GM21737 (cell line): ENCODE measurements at regions not wholly inside any gene's neighbourhood (a gene's known extent, or its start where the extent isn't known, plus 50 kb on each side); places are given as distances from the start of the nearest gene placed in this dataset.

ENCODE experiments used
- ATAC-seq: cut with Tn5 transposase; IDR thresholded peaks from one replicate; pipeline ENCODE4 v1.9.1; 2021; ENCODE audit warnings: mild to moderate bottlenecking, moderate library complexity; ENCODE audit not compliant: unreplicated experiment

DNA sequence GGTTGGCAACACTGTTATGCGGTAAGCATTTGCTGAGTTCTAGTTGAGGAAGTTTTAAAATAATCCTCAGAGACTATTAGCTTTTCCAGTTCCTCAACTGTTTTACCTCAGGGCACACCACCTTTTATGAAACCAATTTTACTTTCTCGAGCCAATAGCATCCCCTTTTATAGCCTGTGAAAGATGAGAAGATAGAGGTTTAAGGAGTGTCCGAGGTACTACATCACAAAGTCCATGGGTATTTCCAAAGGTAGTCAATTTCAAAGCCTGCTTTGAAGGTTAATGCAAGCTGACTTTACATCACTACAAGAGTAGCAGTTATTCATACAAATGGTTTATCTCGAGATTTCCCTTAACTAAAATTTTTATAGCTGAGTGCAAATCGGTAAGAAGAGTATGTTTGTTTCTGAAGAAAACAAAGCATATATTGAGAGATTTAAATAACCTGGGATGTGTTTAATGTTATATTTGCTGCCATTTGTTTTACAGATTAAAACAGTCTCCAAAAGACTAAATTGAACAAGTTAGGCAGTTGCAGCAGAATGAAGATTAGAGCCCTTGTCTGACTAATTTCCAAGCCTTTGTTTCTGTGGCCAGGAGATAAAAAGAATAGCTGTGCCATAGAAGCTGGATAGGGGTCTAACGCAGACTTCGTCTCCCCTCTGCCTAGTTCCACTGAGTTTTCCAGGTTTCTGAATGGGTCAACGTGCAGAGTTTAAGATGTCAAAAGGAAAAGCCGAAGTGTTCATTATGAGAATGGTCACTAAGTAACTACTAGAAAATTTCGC is 74.7 kb upstream of the TRPC4 start:
- no peak for ATAC-seq

- ATAC-seq: no peak
These were observed 73.4 kb upstream of the TRPC4 start for GRCh38 chr13:37942929-37943328.

- no peak for ATAC-seq
These were observed 65.0 kb upstream of the TRPC4 start for GRCh38 chr13:37934339-37935191.

GRCh38 chr13:37929308-37929707 is 59.7 kb upstream of the TRPC4 start:
- ATAC-seq: no peak

DNA sequence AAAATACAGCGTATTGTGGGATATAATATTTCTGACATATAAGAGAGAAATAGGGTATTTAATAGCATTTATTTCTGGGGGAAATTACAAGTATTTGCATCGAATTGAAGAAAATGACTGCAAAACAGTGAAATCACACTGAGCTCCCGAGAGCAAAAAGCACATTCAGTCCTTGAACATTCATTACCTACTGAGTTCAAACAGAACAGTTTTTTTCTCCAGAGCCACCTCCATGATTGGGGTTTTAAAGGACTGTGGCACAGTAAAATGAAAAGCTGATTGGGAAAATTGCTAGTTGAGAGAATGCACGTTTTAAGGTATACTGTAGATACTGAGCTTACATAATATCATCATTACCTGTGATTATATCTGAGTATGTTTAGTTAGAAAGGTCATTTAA is 58.0 kb upstream of the TRPC4 start:
- ATAC-seq: no peak

DNA sequence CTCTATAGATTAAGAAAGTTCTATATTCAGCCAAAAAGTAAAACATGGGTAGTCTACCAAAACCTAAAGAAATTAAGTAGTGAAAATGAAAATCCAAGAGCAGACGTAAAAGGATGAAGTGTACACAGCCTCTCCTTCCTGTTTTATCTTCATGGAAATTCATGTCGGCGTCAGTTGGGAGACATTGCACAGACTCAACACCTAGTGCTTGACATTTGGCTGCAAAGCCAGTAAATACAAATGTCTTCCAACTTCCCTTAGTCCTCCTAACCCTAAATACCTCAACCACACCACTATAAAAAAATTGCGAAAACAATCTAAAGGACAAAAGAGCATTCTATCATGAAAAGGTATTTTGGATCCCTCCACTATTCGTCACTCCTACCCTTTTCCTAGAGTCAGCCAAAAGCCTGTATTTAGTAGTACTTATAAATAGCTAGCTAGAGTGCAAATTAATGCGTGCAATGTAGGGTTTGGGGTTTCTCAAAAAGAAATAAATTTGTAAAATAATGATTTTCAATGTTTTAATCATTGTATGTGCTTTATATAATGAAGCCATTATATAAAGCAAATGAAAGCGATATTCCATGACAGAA is 56.4 kb upstream of the TRPC4 start:
- ATAC-seq: no peak

- ATAC-seq: no peak
These were observed 53.7 kb upstream of the TRPC4 start for GRCh38 chr13:37923236-37923635.

DNA sequence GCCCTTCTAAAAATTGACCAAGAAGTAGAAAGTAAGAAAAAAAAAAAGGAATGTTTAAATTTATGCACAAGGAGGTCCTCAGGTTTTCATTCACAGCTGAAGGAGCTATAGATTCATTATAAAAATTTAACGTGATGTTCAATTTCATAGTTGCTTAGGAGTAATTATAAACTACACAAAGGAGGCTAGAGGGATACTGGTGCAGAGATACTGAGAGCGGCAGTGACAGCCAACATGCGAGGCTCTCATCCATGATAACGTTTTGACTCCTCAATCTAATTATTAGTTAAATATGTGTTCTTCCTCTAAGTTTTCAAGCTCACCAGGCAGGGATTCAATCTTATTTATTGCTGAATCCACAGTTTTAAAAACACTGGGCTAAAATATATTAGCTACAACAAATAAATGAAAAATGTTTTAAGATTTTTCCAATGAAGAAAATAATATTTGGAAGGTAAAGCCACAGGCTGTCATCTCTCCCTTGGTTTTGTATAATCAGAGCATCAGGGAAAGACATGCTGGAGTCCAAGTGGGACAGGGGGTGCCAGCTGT is 49.8 kb upstream of the TRPC4 start:
- no peak for ATAC-seq
